Suprapubic skin (tissue), 3 donors: ENCODE measurements at regions not wholly inside any gene's neighbourhood (a gene's known extent, or its start where the extent isn't known, plus 50 kb on each side); places are given as distances from the start of the nearest gene placed in this dataset.

ENCODE experiments used
- CTCF ChIP-seq, 2 donors: fragments of 200-600 bp in 1 of 2; fragments of 450-650 bp in 1 of 2; sonication (generic) in 1 of 2; IDR thresholded peaks; one replicate each; pipeline ENCODE4 v1.5.1; 2016 to 2019; ENCODE audit warnings: antibody characterized with exemption in 2 of 2, mild to moderate bottlenecking in 1 of 2, moderate library complexity in 1 of 2
- EP300 ChIP-seq: sonication (generic); formaldehyde crosslinking; IDR thresholded peaks from one replicate; pipeline ENCODE4 v1.6.1; 2017; ENCODE audit warnings: antibody characterized with exemption
- POLR2A ChIP-seq, 2 donors: fragments of 450-650 bp; IDR thresholded peaks; one replicate each; pipeline ENCODE4 v1.6.1; 2017; ENCODE audit warnings: antibody characterized with exemption in 2 of 2, mild to moderate bottlenecking in 2 of 2, moderate library complexity in 2 of 2

DNA sequence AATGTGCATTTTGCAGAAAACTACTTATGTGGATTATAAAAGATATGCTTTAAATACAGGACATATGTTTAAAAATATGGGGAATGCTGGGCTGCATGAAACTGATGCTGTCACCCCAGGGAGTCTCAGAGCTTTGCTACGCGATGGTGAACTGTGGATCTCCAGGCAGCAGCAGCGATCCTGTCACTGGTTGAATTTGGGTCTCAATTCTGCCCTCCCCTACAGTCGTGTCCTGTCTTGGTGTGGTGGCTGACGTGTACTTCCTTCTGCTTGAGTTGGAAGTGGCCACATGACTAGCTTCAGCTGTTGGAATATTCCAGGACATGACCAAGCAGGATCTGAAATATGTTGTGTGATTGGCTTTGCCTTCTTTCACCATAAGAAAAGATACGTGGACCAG lies 222.9 kb upstream of the AJAP1 start:
- TF ChIP-seq CTCF (IDR thresholded peaks at IDR 0.05) (no peak), POLR2A (IDR thresholded peaks at IDR 0.05) (no peak), EP300 (no peak)
